KG1 (cell line): ENCODE measurements at regions not wholly inside any gene's neighbourhood (a gene's known extent, or its start where the extent isn't known, plus 50 kb on each side); places are given as distances from the start of the nearest gene placed in this dataset.
A peak's percentile ranks its signal among the peaks of the same experiment; 100 is the strongest.

Experiments used
- DNase-seq: peaks from one replicate; lab custom pipeline; 2025; lab: John Stamatoyannopoulos, UW

- no peak for DNase-seq
These were observed 164.6 kb upstream of the RALGAPA2 start for GRCh38 chr20:20877079-20877478.

GRCh38 chr20:20875716-20876115 lies 163.3 kb upstream of the RALGAPA2 start:
- no peak for DNase-seq

- no peak for DNase-seq
These were observed 160.0 kb upstream of the RALGAPA2 start for GRCh38 chr20:20872428-20872827.

- DNase-seq, result no peak
These were observed 156.8 kb upstream of the RALGAPA2 start for GRCh38 chr20:20869161-20869775.

- DNase-seq, result no peak
These were observed 152.1 kb upstream of the RALGAPA2 start for GRCh38 chr20:20864351-20865096.

GRCh38 chr20:20860078-20860806 lies 147.8 kb upstream of the RALGAPA2 start:
- DNase-seq, result peak; percentile 85

- no peak for DNase-seq
These were observed 147.1 kb upstream of the RALGAPA2 start for GRCh38 chr20:20859510-20859909.

GRCh38 chr20:20856956-20857355 lies 144.5 kb upstream of the RALGAPA2 start:
- DNase-seq, result no peak

GRCh38 chr20:20856306-20856705 lies 143.9 kb upstream of the RALGAPA2 start:
- DNase-seq, result no peak

- DNase-seq, result no peak
These were observed 138.9 kb upstream of the RALGAPA2 start for GRCh38 chr20:20851385-20851784.

GRCh38 chr20:20850407-20850806 lies 138.0 kb upstream of the RALGAPA2 start:
- no peak for DNase-seq

- DNase-seq, result no peak
These were observed 136.7 kb upstream of the RALGAPA2 start for GRCh38 chr20:20849161-20849560.

GRCh38 chr20:20847814-20848213 lies 135.4 kb upstream of the RALGAPA2 start:
- no peak for DNase-seq

GRCh38 chr20:20843982-20844381 lies 131.5 kb upstream of the RALGAPA2 start:
- DNase-seq, result no peak

GRCh38 chr20:20839771-20840170 lies 127.3 kb upstream of the RALGAPA2 start:
- no peak for DNase-seq

- DNase-seq, result peak; percentile 37
These were observed 125.2 kb upstream of the RALGAPA2 start for GRCh38 chr20:20837574-20838021.

- DNase-seq, result no peak
These were observed 124.4 kb upstream of the RALGAPA2 start for GRCh38 chr20:20836836-20837235.

GRCh38 chr20:20835897-20836296 lies 123.5 kb upstream of the RALGAPA2 start:
- no peak for DNase-seq

- DNase-seq, result no peak
These were observed 121.6 kb upstream of the RALGAPA2 start for GRCh38 chr20:20834008-20834407.

- no peak for DNase-seq
These were observed 120.3 kb upstream of the RALGAPA2 start for GRCh38 chr20:20832715-20833114.

- no peak for DNase-seq
These were observed 119.3 kb upstream of the RALGAPA2 start for GRCh38 chr20:20831794-20832193.

GRCh38 chr20:20829681-20830080 lies 117.2 kb upstream of the RALGAPA2 start:
- no peak for DNase-seq

GRCh38 chr20:20827992-20828597 lies 115.7 kb upstream of the RALGAPA2 start:
- no peak for DNase-seq
